Stomach (tissue), 4 donors: ENCODE measurements at regions not wholly inside any gene's neighbourhood (a gene's known extent, or its start where the extent isn't known, plus 50 kb on each side); places are given as distances from the start of the nearest gene placed in this dataset.

ENCODE experiments used
- CTCF ChIP-seq, 7 experiments: fragments of 450-650 bp in 4 of 7; fragments of 200-600 bp in 3 of 7; sonication (generic) in 3 of 7; IDR thresholded peaks; one replicate each; pipeline ENCODE4 v1.5.1; 2016 to 2019; ENCODE audit warnings: antibody characterized with exemption in 7 of 7, control low read depth in 2 of 7, mild to moderate bottlenecking in 1 of 7
- EP300 ChIP-seq: sonication (generic); formaldehyde crosslinking; IDR thresholded peaks from one replicate; pipeline ENCODE4 v1.6.1; 2017; ENCODE audit warnings: antibody characterized with exemption
- POLR2A ChIP-seq, 4 donors: fragments of 450-650 bp; IDR thresholded peaks; one replicate each; pipeline ENCODE4 v1.6.1; 2016; ENCODE audit warnings: antibody characterized with exemption in 4 of 4, control low read depth in 2 of 4, mild to moderate bottlenecking in 1 of 4, moderate library complexity in 1 of 4
- POLR2AphosphoS5 ChIP-seq, 3 donors: sonication (generic); formaldehyde crosslinking; IDR thresholded peaks; one replicate each; pipeline ENCODE4 v1.6.1; 2016; ENCODE audit warnings: antibody characterized with exemption in 3 of 3

GRCh38 chr10:108980869-108981268 lies 942.4 kb downstream of the XPNPEP1 start:
- TF ChIP-seq POLR2A (IDR thresholded peaks at IDR 0.05) = no peak
- TF ChIP-seq CTCF (IDR thresholded peaks at IDR 0.05) = no peak
- TF ChIP-seq EP300 = no peak
- TF ChIP-seq POLR2AphosphoS5 (IDR thresholded peaks at IDR 0.05) = no peak
